Type B pancreatic cell (in vitro differentiated cells): ENCODE measurements at regions not wholly inside any gene's neighbourhood (a gene's known extent, or its start where the extent isn't known, plus 50 kb on each side); places are given as distances from the start of the nearest gene placed in this dataset.

Source experiments
- DNase-seq: peaks from one replicate; pipeline ENCODE4 v3.0.0; 2021; ENCODE audit warnings: mixed read lengths; ENCODE audit not compliant: unreplicated experiment; ENCODE audit errors: extremely low spot score
- H3K27ac Mint-ChIP-seq: 2 replicates; pipeline ENCODE4 v1.8.0; 2021; ENCODE audit warnings: mild to moderate bottlenecking, mixed read lengths
- H3K27me3 Mint-ChIP-seq: 2 replicates; pipeline ENCODE4 v1.8.0; 2021; ENCODE audit warnings: mixed read lengths
- H3K36me3 Mint-ChIP-seq: 2 replicates; pipeline ENCODE4 v1.8.0; 2021; ENCODE audit warnings: mixed read lengths
- H3K4me1 Mint-ChIP-seq: one replicate; pipeline ENCODE4 v1.8.0; 2021; ENCODE audit warnings: mixed read lengths; ENCODE audit not compliant: unreplicated experiment
- H3K4me3 Mint-ChIP-seq: 2 replicates; pipeline ENCODE4 v1.8.0; 2021; ENCODE audit warnings: mild to moderate bottlenecking, mixed read lengths
- H3K9me3 Mint-ChIP-seq: 2 replicates; pipeline ENCODE4 v1.8.0; 2021; ENCODE audit warnings: mixed read lengths
- CTCF ChIP-seq: fragments of 200-600 bp; sonication (generic); conservative IDR thresholded peaks from 2 replicates; pipeline ENCODE4 v1.5.0; 2021; ENCODE audit warnings: antibody characterized with exemption, mild to moderate bottlenecking

- peaks cover 12% of the 10 kb centered on the region for H3K4me1 Mint-ChIP-seq
- no peak for TF ChIP-seq CTCF
- H3K36me3 Mint-ChIP-seq, result no peaks in the 10 kb centered on the region
- no peak for DNase-seq
- H3K9me3 Mint-ChIP-seq, result no peaks in the 10 kb centered on the region
- peaks cover 31% of the 10 kb centered on the region for H3K27me3 Mint-ChIP-seq
- H3K4me3 Mint-ChIP-seq, result no peak overlapping the region
- no peak overlapping the region for H3K27ac Mint-ChIP-seq
Observed at GRCh38 chr2:71872466-71873051, 275.1 kb downstream of the CYP26B1 start.

GRCh38 chr2:71865391-71865965 lies 282.2 kb downstream of the CYP26B1 start:
- DNase-seq, result no peak
- Mint-ChIP-seq H3K9me3 (no peaks in the 10 kb centered on the region), H3K4me1 (no peaks in the 10 kb centered on the region), H3K27me3 (peaks cover 25% of the 10 kb centered on the region), H3K4me3 (no peak overlapping the region), H3K36me3 (no peaks in the 10 kb centered on the region), H3K27ac (no peak overlapping the region)
- no peak for TF ChIP-seq CTCF

GRCh38 chr2:71864085-71864484 lies 283.6 kb downstream of the CYP26B1 start:
- Mint-ChIP-seq H3K27ac (no peak overlapping the region), H3K9me3 (no peaks in the 10 kb centered on the region), H3K36me3 (no peaks in the 10 kb centered on the region), H3K4me3 (no peak overlapping the region), H3K4me1 (no peaks in the 10 kb centered on the region), H3K27me3 (peaks cover 19% of the 10 kb centered on the region)
- no peak for TF ChIP-seq CTCF
- DNase-seq, result no peak

- Mint-ChIP-seq H3K4me3 (no peak overlapping the region), H3K9me3 (no peaks in the 10 kb centered on the region), H3K27ac (no peak overlapping the region), H3K4me1 (no peaks in the 10 kb centered on the region), H3K27me3 (peaks cover 21% of the 10 kb centered on the region), H3K36me3 (no peaks in the 10 kb centered on the region)
- no peak for TF ChIP-seq CTCF
- DNase-seq, result no peak
Observed at GRCh38 chr2:71863396-71863795, 284.3 kb downstream of the CYP26B1 start.

GRCh38 chr2:71862921-71863320 lies 284.7 kb downstream of the CYP26B1 start:
- Mint-ChIP-seq H3K27me3 (peaks cover 20% of the 10 kb centered on the region), H3K4me1 (no peaks in the 10 kb centered on the region), H3K36me3 (no peaks in the 10 kb centered on the region), H3K9me3 (no peaks in the 10 kb centered on the region), H3K4me3 (no peak overlapping the region), H3K27ac (no peak overlapping the region)
- no peak for DNase-seq
- TF ChIP-seq CTCF, result no peak
